Astrocyte of the spinal cord (primary cell): ENCODE measurements at regions not wholly inside any gene's neighbourhood (a gene's known extent, or its start where the extent isn't known, plus 50 kb on each side); places are given as distances from the start of the nearest gene placed in this dataset.

Experiments
- DNase-seq: peaks from one replicate; pipeline ENCODE4 v3.0.0; 2011; ENCODE audit warnings: low read depth, low spot score
- H3K4me3 ChIP-seq: 2 replicates; pipeline ENCODE4 v1.5.1; 2011; ENCODE audit warnings: low read depth, mild to moderate bottlenecking, low read length, moderate library complexity
- CTCF ChIP-seq: IDR thresholded peaks from 2 replicates; pipeline ENCODE4 v1.5.1; 2012; ENCODE audit warnings: low read depth, mild to moderate bottlenecking, low read length, inconsistent platforms
- in situ Hi-C: cut with HindIII; loops from 2 replicates; pipeline ENCODE4 v1.10.0; 2017; ENCODE audit warnings: low sequenced_read_pairs

- in situ Hi-C loops: no loop called here
- no peak overlapping the region for H3K4me3 ChIP-seq
- TF ChIP-seq CTCF: no peak
- DNase-seq: no peak
Measured at GRCh38 chr1:216785737-216786136, 62.5 kb upstream of the ESRRG start.

GRCh38 chr1:216785221-216785620 is 62.0 kb upstream of the ESRRG start:
- no peak overlapping the region for H3K4me3 ChIP-seq
- in situ Hi-C loops: no loop called here
- TF ChIP-seq CTCF: no peak
- no peak for DNase-seq

GRCh38 chr1:216779686-216780085 is 56.5 kb upstream of the ESRRG start:
- TF ChIP-seq CTCF: no peak
- no peak for DNase-seq
- H3K4me3 ChIP-seq: no peak overlapping the region
- in situ Hi-C loops: no loop called here

- in situ Hi-C loops: no loop called here
- H3K4me3 ChIP-seq: no peak overlapping the region
- TF ChIP-seq CTCF: no peak
- DNase-seq: no peak
Measured at GRCh38 chr1:216778737-216779136, 55.5 kb upstream of the ESRRG start.

- no peak for TF ChIP-seq CTCF
- H3K4me3 ChIP-seq: no peak overlapping the region
- DNase-seq: no peak
- in situ Hi-C loops: no loop called here
Measured at GRCh38 chr1:216777148-216777547, 53.9 kb upstream of the ESRRG start.
